MM.1S (cell line): ENCODE measurements at regions not wholly inside any gene's neighbourhood (a gene's known extent, or its start where the extent isn't known, plus 50 kb on each side); places are given as distances from the start of the nearest gene placed in this dataset.

ENCODE experiments used
- DNase-seq: peaks from one replicate; pipeline ENCODE4 v3.0.0-alpha.2; 2015
- H2AFZ ChIP-seq: fragments of 300-600 bp; sonication (generic); 2 replicates; pipeline ENCODE4 v1.6.0; 2016; ENCODE audit warnings: antibody characterized with exemption, low read length
- H3F3A ChIP-seq: fragments of 300-600 bp; sonication (generic); 2 replicates; pipeline ENCODE4 v1.6.1; 2016; ENCODE audit warnings: mild to moderate bottlenecking, antibody characterized with exemption, low read length, moderate library complexity, mixed read lengths; ENCODE audit not compliant: insufficient read depth
- H3K27ac ChIP-seq: fragments of 300-600 bp; sonication (generic); 2 replicates; pipeline ENCODE4 v1.5.1; 2016; ENCODE audit warnings: mild to moderate bottlenecking, low read length
- H3K27me3 ChIP-seq: fragments of 300-600 bp; sonication (generic); replicated peaks from 2 replicates; pipeline ENCODE4 v1.6.0; 2016; ENCODE audit warnings: low read length; ENCODE audit not compliant: insufficient read depth
- H3K36me3 ChIP-seq: fragments of 300-600 bp; sonication (generic); replicated peaks from 2 replicates; pipeline ENCODE4 v1.6.1; 2016; ENCODE audit warnings: mild to moderate bottlenecking, low read length, mixed read lengths; ENCODE audit not compliant: insufficient read depth
- H3K4me1 ChIP-seq: fragments of 300-600 bp; sonication (generic); 2 replicates; pipeline ENCODE4 v1.6.1; 2016; ENCODE audit warnings: low read length, mixed read lengths
- H3K4me2 ChIP-seq: fragments of 300-600 bp; sonication (generic); 2 replicates; pipeline ENCODE4 v1.6.0; 2016; ENCODE audit warnings: low read depth, low read length
- H3K4me3 ChIP-seq: fragments of 300-600 bp; sonication (generic); 2 replicates; pipeline ENCODE4 v1.5.1; 2016; ENCODE audit warnings: low read length, mixed read lengths
- H3K79me2 ChIP-seq: fragments of 300-600 bp; sonication (generic); 2 replicates; pipeline ENCODE4 v1.6.1; 2016; ENCODE audit warnings: mixed run types, low read length, mixed read lengths
- H3K9ac ChIP-seq: fragments of 300-600 bp; sonication (generic); 2 replicates; pipeline ENCODE4 v1.6.1; 2016; ENCODE audit warnings: low read length, mixed read lengths
- H3K9me2 ChIP-seq: fragments of 300-600 bp; sonication (generic); replicated peaks from 2 replicates; pipeline ENCODE4 v1.6.1; 2016; ENCODE audit warnings: mild to moderate bottlenecking, low read length, mixed read lengths; ENCODE audit not compliant: insufficient read depth
- H3K9me3 ChIP-seq: fragments of 300-600 bp; sonication (generic); replicated peaks from 2 replicates; pipeline ENCODE4 v1.6.1; 2016; ENCODE audit warnings: mild to moderate bottlenecking, low read length, mixed read lengths; ENCODE audit not compliant: insufficient read depth
- H4K20me1 ChIP-seq: fragments of 300-600 bp; sonication (generic); 2 replicates; pipeline ENCODE4 v1.6.1; 2016; ENCODE audit warnings: mild to moderate bottlenecking, low read length, moderate library complexity, mixed read lengths; ENCODE audit not compliant: insufficient read depth
- EZH2 ChIP-seq: fragments of 300-600 bp; sonication (generic); optimal IDR thresholded peaks from 2 replicates; pipeline ENCODE3; 2017; ENCODE audit warnings: low read depth, mild to moderate bottlenecking, antibody characterized with exemption, low read length, mixed read lengths
- EZH2phosphoT487 ChIP-seq: fragments of 300-600 bp; sonication (generic); IDR thresholded peaks from 2 replicates; pipeline ENCODE4 v1.6.1; 2018; ENCODE audit warnings: antibody characterized with exemption, low read length
- TF ChIP-seq, protein P1 (sequence below): fragments of 300-600 bp; sonication (generic); IDR thresholded peaks from 2 replicates; pipeline ENCODE4 v1.5.1; 2016; ENCODE audit warnings: antibody characterized with exemption, low read length, mixed read lengths

- H2AFZ ChIP-seq = peak overlapping the region; percentile 57; the same call in 1 of the 2 replicates
- H3K36me3 ChIP-seq = no peaks in the 10 kb centered on the region
- H3K4me2 ChIP-seq = peak overlapping the region; percentile 55; the same call in 1 of the 2 replicates
- peaks cover 10% of the 10 kb centered on the region for H3F3A ChIP-seq
- no peaks in the 10 kb centered on the region for H3K79me2 ChIP-seq
- no peak overlapping the region for H3K4me3 ChIP-seq
- H3K9me2 ChIP-seq = no peaks in the 10 kb centered on the region
- H4K20me1 ChIP-seq = no peaks in the 10 kb centered on the region
- no peaks in the 10 kb centered on the region for H3K27me3 ChIP-seq
- TF ChIP-seq, protein P1, sequence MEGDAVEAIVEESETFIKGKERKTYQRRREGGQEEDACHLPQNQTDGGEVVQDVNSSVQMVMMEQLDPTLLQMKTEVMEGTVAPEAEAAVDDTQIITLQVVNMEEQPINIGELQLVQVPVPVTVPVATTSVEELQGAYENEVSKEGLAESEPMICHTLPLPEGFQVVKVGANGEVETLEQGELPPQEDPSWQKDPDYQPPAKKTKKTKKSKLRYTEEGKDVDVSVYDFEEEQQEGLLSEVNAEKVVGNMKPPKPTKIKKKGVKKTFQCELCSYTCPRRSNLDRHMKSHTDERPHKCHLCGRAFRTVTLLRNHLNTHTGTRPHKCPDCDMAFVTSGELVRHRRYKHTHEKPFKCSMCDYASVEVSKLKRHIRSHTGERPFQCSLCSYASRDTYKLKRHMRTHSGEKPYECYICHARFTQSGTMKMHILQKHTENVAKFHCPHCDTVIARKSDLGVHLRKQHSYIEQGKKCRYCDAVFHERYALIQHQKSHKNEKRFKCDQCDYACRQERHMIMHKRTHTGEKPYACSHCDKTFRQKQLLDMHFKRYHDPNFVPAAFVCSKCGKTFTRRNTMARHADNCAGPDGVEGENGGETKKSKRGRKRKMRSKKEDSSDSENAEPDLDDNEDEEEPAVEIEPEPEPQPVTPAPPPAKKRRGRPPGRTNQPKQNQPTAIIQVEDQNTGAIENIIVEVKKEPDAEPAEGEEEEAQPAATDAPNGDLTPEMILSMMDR = peak; percentile 19; the same call in 1 of the 2 replicates
- no peak for TF ChIP-seq EZH2
- no peak for TF ChIP-seq EZH2phosphoT487
- peaks cover 26% of the 10 kb centered on the region for H3K4me1 ChIP-seq
- no peaks in the 10 kb centered on the region for H3K9me3 ChIP-seq
- no peak overlapping the region for H3K9ac ChIP-seq
- H3K27ac ChIP-seq = peak overlapping the region; percentile 69; the same call in 1 of the 2 replicates
- DNase-seq = peak; percentile 65
Measured at GRCh38 chr14:89720741-89721729, 233.5 kb downstream of the EFCAB11 start.

- Histone ChIP-seq H3K9me2 (no peaks in the 10 kb centered on the region), H3F3A (peaks cover 10% of the 10 kb centered on the region), H3K36me3 (no peaks in the 10 kb centered on the region), H4K20me1 (no peaks in the 10 kb centered on the region), H2AFZ (peak overlapping the region; percentile 57; the same call in 1 of the 2 replicates), H3K4me1 (peaks cover 26% of the 10 kb centered on the region), H3K27ac (peak overlapping the region; percentile 69; the same call in 1 of the 2 replicates), H3K9ac (no peak overlapping the region), H3K79me2 (no peaks in the 10 kb centered on the region), H3K4me3 (no peak overlapping the region), H3K4me2 (peak overlapping the region; percentile 55; the same call in 1 of the 2 replicates), H3K27me3 (no peaks in the 10 kb centered on the region), H3K9me3 (no peaks in the 10 kb centered on the region)
- TF ChIP-seq EZH2 = no peak
- TF ChIP-seq, protein P1 = no peak
- no peak for TF ChIP-seq EZH2phosphoT487
- DNase-seq = no peak
Measured at GRCh38 chr14:89720076-89720687, 234.3 kb downstream of the EFCAB11 start.

- peak; percentile 66 for DNase-seq
- H3K4me1 ChIP-seq = peaks cover 25% of the 10 kb centered on the region
Measured at GRCh38 chr14:89719366-89720075, 235.0 kb downstream of the EFCAB11 start.

More at GRCh38 chr14:89719366-89720075, 235.0 kb downstream of the EFCAB11 start:
- Histone ChIP-seq H4K20me1 (no peaks in the 10 kb centered on the region), H3K27me3 (no peaks in the 10 kb centered on the region), H3K79me2 (no peaks in the 10 kb centered on the region), H3F3A (peaks cover 10% of the 10 kb centered on the region), H3K4me3 (no peak overlapping the region), H3K9me2 (no peaks in the 10 kb centered on the region), H2AFZ (no peak overlapping the region), H3K4me2 (no peak overlapping the region), H3K27ac (no peak overlapping the region), H3K9me3 (no peaks in the 10 kb centered on the region), H3K36me3 (no peaks in the 10 kb centered on the region), H3K9ac (no peak overlapping the region)
- no peak for TF ChIP-seq EZH2
- no peak for TF ChIP-seq EZH2phosphoT487
- TF ChIP-seq, protein P1 = no peak
